Activated naive CD8-positive, alpha-beta T cell treated with anti-CD3 and anti-CD28 coated beads, Interleukin-2, amount 10 ng/mL, durations not matched to agents 7 days and 5 days (primary cell): ENCODE measurements at regions not wholly inside any gene's neighbourhood (a gene's known extent, or its start where the extent isn't known, plus 50 kb on each side); places are given as distances from the start of the nearest gene placed in this dataset.
"Not testable (repeated sequence)": the region's sequence is repeated elsewhere in the genome, so short reads cannot be mapped to it uniquely, and the experiment has no call there.

Experiments used
- ATAC-seq: fragments of 150-1000 bp; cut with Tn5 transposase; one replicate; pipeline ENCODE4 v1.10.0; 2021; ENCODE audit warnings: low read depth, moderate library complexity
- POLR2A ChIA-PET: fragments of 350-600 bp; sonication (Branson Sonifier 250); formaldehyde crosslinking; loops from one replicate; lab custom pipeline; 2021; ENCODE audit warnings: antibody characterized with exemption; lab: Charles Lee
- DNase-seq: peaks from one replicate; pipeline ENCODE4 v3.0.0; 2021
- H3K27ac Mint-ChIP-seq: one replicate; pipeline ENCODE4 v1.8.0; 2022; ENCODE audit warnings: mild to moderate bottlenecking, mixed read lengths
- H3K27me3 Mint-ChIP-seq: one replicate; pipeline ENCODE4 v1.8.0; 2022; ENCODE audit warnings: mild to moderate bottlenecking, moderate library complexity, mixed read lengths
- H3K36me3 Mint-ChIP-seq: one replicate; pipeline ENCODE4 v1.8.0; 2021; ENCODE audit warnings: mild to moderate bottlenecking, mixed read lengths
- H3K4me1 Mint-ChIP-seq: one replicate; pipeline ENCODE4 v1.8.0; 2021; ENCODE audit warnings: mixed read lengths
- H3K4me3 Mint-ChIP-seq: one replicate; pipeline ENCODE4 v1.8.0; 2022; ENCODE audit warnings: mild to moderate bottlenecking, moderate library complexity, mixed read lengths
- H3K9me3 Mint-ChIP-seq: one replicate; pipeline ENCODE4 v1.8.0; 2021; ENCODE audit warnings: mixed read lengths

DNA sequence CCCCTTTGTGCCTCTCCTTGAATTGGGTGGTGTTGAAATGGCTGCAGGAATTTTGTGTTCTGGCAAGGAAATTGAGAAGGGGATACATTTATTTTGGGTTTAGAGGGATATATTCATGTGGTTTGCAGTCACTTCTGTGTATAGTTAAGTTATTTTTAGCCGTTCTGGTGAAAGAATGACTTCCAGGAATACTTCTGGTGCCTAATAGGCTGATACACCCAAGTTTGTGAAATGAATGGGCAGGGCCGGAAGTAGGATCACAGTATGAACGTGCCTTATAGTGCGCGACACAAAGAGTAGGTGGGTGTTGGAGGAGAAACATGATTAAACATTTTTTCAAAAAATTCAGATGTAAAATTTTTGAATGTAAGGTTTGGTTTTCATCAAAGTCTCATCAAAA, 168.6 kb upstream of the ATP5MC3 start:
- DNase-seq (no peak), ATAC-seq (no peak)
- no peak overlapping the region for H3K27ac Mint-ChIP-seq
- H3K36me3 Mint-ChIP-seq: no peaks in the 10 kb centered on the region
- H3K4me1 Mint-ChIP-seq: no peaks in the 10 kb centered on the region
- POLR2A ChIA-PET: no interaction called here
- peaks cover 14% of the 10 kb centered on the region for H3K27me3 Mint-ChIP-seq
- H3K4me3 Mint-ChIP-seq: no peak overlapping the region
- no peaks in the 10 kb centered on the region for H3K9me3 Mint-ChIP-seq

DNA sequence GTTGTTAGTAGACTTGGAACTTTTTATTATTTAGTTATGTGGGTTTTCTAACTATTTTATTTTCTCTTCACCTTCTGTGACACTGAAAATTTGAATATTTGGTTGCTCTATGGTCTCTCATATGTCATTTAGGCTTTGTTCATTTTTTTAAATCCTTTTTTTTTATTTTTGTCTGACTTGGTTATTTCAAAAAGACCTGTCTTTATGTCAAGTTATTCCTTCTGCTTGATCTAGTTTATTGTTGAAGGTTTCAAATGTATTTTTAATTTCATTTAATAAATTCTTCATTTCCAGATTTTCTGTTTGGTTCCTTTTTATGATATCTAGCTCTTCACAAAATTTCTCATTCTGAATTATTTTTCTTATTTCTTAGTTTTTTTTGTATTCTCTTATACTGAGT, 160.6 kb upstream of the ATP5MC3 start:
- Mint-ChIP-seq H3K27ac (no peak overlapping the region), H3K36me3 (no peaks in the 10 kb centered on the region), H3K27me3 (peaks cover 5% of the 10 kb centered on the region), H3K4me1 (no peaks in the 10 kb centered on the region), H3K4me3 (no peak overlapping the region), H3K9me3 (peaks cover 17% of the 10 kb centered on the region)
- ATAC-seq (no peak), DNase-seq (no peak)
- POLR2A ChIA-PET: no interaction called here

DNA sequence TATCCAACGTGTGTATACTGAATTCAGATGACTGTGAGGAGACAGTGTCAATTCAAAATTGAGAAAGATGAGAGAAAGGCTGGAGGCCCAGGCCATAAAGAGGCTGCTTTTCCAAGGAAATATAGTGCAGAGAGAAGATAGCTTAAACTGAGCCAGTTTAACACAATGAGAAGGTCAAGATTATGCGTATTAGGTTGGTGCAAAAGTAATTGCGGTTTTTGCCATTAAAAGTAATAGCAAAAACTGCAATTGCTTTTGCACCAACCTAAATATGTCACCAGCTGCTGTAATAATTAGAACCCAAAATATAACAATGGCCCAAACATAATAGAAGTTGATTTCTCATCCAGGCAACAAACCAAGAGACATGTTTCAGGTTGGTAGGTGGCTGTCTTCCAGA, 148.7 kb upstream of the ATP5MC3 start:
- H3K27ac Mint-ChIP-seq: no peak overlapping the region
- H3K4me1 Mint-ChIP-seq: peaks cover 2% of the 10 kb centered on the region
- peaks cover 8% of the 10 kb centered on the region for H3K9me3 Mint-ChIP-seq
- H3K36me3 Mint-ChIP-seq: no peaks in the 10 kb centered on the region
- POLR2A ChIA-PET: no interaction called here
- peaks cover 3% of the 10 kb centered on the region for H3K27me3 Mint-ChIP-seq
- no peak overlapping the region for H3K4me3 Mint-ChIP-seq
- ATAC-seq (no peak), DNase-seq (no peak)

DNA sequence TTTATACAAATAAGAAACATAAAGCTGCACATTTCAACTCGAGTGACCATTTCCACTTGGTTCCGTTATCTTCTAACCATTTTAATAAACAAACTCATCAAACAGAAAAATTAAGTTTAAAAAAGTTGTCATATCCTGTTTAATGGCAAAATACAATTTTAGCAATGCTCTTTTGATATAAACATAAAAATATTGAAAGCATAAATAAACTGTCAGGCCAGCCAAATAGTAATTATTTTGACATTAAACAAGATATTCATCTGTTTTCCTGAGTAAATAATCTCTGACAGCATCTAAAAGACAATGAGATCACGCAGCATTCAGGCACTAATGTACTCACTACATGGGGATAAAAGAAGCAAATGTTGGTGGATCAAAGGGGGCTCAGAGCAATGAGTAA, 145.3 kb upstream of the ATP5MC3 start:
- POLR2A ChIA-PET: no interaction called here
- Mint-ChIP-seq H3K4me1 (peaks cover 5% of the 10 kb centered on the region), H3K4me3 (no peak overlapping the region)

DNA sequence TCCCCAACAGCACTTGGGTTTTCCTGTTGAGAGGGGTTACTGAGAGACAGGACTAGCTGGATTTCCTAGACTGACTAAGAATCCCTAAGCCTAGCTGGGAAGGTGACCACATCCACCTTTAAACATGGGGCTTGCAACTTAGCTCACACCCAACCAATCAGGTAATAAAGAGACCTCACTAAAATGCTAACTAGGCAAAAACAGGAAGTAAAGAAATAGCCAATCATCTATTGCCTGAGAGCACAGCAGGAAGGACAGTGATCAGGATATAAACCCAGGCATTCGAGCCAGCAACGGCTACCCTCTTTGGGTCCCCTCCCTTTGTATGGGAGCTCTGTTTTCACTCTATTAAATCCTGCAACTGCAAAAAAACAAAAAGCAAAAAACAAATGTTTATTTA, 144.7 kb upstream of the ATP5MC3 start:
- POLR2A ChIA-PET: not testable (repeated sequence)

More for the DNA sequence above, 145.3 kb upstream of the ATP5MC3 start:
- Mint-ChIP-seq H3K36me3 (no peaks in the 10 kb centered on the region), H3K27ac (no peak overlapping the region), H3K9me3 (peaks cover 12% of the 10 kb centered on the region), H3K27me3 (peaks cover 2% of the 10 kb centered on the region)
- DNase-seq (no peak), ATAC-seq (no peak)

DNA sequence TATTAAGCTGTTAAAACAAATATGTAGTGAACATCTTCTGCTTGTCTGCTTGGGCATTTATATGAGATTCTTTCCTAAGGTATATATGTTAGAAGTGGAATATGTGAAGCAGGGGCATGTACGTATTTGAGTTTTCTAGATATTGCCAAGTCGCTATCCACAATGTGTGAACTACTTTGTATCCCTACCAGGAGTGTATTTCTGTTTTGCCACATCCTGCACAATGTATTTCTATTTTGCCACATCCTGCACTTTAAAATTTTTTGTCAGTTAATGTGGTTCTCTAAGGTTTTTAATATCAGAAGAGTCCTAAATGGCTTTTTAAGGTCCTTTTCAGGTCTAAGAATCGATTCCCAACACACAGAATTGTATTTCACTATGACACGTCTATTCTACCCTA, 141.7 kb upstream of the ATP5MC3 start:
- H3K4me1 Mint-ChIP-seq: peaks cover 3% of the 10 kb centered on the region
- ATAC-seq (no peak), DNase-seq (no peak)
- peaks cover 7% of the 10 kb centered on the region for H3K27me3 Mint-ChIP-seq
- H3K27ac Mint-ChIP-seq: no peak overlapping the region
- no peaks in the 10 kb centered on the region for H3K36me3 Mint-ChIP-seq
- H3K9me3 Mint-ChIP-seq: peaks cover 12% of the 10 kb centered on the region
- H3K4me3 Mint-ChIP-seq: no peak overlapping the region
- POLR2A ChIA-PET: no interaction called here

More for the DNA sequence above, 144.7 kb upstream of the ATP5MC3 start:
- H3K27ac Mint-ChIP-seq, H3K27me3 Mint-ChIP-seq, H3K4me3 Mint-ChIP-seq, DNase-seq, ATAC-seq, H3K36me3 Mint-ChIP-seq, H3K4me1 Mint-ChIP-seq: not testable (repeated sequence)
- peaks cover 12% of the 10 kb centered on the region for H3K9me3 Mint-ChIP-seq

DNA sequence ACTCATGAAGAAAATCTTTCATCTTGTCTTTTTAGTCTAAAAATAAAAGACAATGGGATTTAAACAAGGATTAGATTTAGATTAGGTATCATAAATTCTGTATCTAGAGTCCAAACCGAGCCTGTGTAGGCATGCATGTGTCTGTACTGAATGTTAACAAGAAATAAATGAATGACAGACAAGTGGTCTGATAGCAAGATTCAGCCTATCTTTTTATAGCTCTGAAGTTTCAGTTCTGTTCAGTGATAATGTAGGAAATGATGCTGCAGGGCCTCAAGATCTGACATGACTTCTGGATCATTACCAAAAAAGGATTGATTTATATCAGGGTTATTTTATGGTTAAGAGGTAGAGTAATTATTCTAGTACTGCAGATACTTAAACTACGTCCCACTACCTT, 137.0 kb upstream of the ATP5MC3 start:
- peaks cover 2% of the 10 kb centered on the region for H3K9me3 Mint-ChIP-seq
- no peak overlapping the region for H3K4me3 Mint-ChIP-seq
- DNase-seq (no peak), ATAC-seq (no peak)
- POLR2A ChIA-PET: no interaction called here
- H3K4me1 Mint-ChIP-seq: peaks cover 3% of the 10 kb centered on the region
- H3K27ac Mint-ChIP-seq: no peak overlapping the region
- H3K27me3 Mint-ChIP-seq: peaks cover 13% of the 10 kb centered on the region
- H3K36me3 Mint-ChIP-seq: no peaks in the 10 kb centered on the region

DNA sequence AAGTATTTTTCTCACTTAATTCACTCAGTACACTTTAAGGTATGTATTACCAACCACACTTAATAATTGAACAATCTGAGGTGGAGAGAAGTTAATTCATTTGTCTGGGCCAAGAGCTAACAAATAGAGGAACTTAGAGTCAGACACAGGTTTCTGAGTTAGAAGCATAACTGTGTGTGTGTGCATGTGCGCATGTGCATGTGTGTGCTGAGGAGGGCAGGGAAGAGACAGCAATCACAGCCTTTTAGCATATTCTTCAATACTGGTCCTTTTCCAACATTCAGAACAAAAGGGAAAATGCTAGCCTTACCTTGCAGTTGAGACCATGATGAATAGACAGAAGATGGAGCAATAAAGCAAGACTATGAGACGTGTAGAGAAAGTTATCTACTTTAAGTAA, 136.2 kb upstream of the ATP5MC3 start:
- H3K4me1 Mint-ChIP-seq: no peaks in the 10 kb centered on the region
- ATAC-seq: no peak
- POLR2A ChIA-PET: no interaction called here
- peaks cover 18% of the 10 kb centered on the region for H3K27me3 Mint-ChIP-seq
- no peaks in the 10 kb centered on the region for H3K36me3 Mint-ChIP-seq
- no peaks in the 10 kb centered on the region for H3K9me3 Mint-ChIP-seq
- no peak overlapping the region for H3K4me3 Mint-ChIP-seq
- no peak overlapping the region for H3K27ac Mint-ChIP-seq
- no peak for DNase-seq

DNA sequence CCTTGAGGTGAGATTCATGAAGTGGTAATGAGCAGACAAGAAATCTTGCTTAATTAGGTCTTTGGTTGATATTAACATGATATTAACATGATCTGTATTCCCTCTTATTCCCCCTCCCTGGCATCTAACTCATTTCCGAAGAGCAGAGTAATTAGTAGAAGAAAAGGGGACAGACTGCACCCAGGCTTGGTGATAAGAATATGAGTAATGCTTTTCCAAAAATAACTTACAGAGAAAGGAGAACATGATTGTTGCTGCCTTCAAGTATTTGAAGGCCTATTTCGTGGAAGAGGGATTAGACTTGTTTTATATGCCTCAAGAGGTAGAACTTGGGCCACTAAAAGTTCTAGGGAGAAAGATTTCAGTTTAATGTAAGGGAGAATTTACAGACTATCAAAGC, 130.6 kb upstream of the ATP5MC3 start:
- ATAC-seq: no peak
- H3K36me3 Mint-ChIP-seq: no peaks in the 10 kb centered on the region
- DNase-seq: no peak
- no peaks in the 10 kb centered on the region for H3K4me1 Mint-ChIP-seq
- POLR2A ChIA-PET: no interaction called here
- no peaks in the 10 kb centered on the region for H3K9me3 Mint-ChIP-seq
- H3K4me3 Mint-ChIP-seq: no peak overlapping the region
- H3K27ac Mint-ChIP-seq: no peak overlapping the region
- peaks cover 33% of the 10 kb centered on the region for H3K27me3 Mint-ChIP-seq

DNA sequence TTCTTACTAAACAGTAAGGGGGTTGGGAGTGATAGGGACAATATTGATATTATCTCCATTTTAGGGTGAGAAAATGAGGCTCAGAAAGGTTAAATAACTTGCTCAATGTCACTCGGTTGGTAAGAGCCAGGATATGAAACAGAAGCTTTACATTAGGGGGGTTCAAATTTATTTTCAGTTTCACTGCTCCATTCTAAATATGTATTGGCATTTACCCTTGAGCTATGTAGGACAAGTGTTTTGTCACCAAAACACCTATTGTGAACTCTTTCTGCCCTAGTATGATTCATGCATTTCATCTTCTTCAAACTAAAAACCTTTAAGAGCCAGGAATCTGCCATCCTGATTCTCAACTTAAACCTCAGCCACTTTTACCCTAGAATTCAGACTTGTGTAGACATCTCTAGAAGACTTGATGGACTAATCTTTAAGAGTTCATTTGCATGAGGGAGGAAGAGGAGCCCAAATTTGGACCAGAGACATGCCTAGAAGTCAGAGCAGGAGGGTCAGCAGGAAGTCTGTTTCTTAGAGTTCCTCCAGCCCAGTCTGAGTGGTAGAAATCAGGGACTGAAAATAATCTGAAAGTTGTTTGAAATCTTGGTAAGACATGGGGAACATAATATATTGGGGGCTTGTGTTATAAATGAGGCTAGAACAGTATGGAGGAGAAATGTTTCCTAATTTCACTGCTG, 129.4 kb upstream of the ATP5MC3 start:
- ATAC-seq: no peak
- Mint-ChIP-seq H3K27me3 (peaks cover 38% of the 10 kb centered on the region), H3K4me3 (no peak overlapping the region), H3K9me3 (no peaks in the 10 kb centered on the region), H3K27ac (no peak overlapping the region), H3K4me1 (no peaks in the 10 kb centered on the region), H3K36me3 (no peaks in the 10 kb centered on the region)
- no peak for DNase-seq
- POLR2A ChIA-PET: no interaction called here

DNA sequence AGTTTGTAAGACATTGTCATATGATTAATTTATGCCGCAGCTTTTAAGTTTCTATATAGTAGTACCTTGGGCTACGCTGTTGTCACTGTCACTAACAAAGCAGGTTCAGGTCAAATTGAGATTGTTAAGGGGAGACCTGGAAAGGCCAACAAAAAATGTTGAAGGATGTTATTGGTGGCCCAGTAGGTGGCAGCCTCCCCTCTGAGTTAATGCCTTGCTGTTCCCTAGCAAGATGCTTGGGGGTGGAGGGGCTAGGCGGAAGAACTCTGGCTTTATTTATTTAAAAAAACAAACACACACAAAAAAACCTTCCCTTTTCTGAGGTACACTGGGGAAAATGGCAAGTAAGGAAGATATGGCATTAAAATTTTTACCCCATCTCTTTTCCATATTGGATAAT, 128.3 kb upstream of the ATP5MC3 start:
- Mint-ChIP-seq H3K4me3 (no peak overlapping the region), H3K27me3 (peaks cover 40% of the 10 kb centered on the region), H3K4me1 (no peaks in the 10 kb centered on the region), H3K27ac (no peak overlapping the region), H3K9me3 (no peaks in the 10 kb centered on the region), H3K36me3 (no peaks in the 10 kb centered on the region)
- no peak for ATAC-seq
- POLR2A ChIA-PET: no interaction called here
- DNase-seq: no peak

DNA sequence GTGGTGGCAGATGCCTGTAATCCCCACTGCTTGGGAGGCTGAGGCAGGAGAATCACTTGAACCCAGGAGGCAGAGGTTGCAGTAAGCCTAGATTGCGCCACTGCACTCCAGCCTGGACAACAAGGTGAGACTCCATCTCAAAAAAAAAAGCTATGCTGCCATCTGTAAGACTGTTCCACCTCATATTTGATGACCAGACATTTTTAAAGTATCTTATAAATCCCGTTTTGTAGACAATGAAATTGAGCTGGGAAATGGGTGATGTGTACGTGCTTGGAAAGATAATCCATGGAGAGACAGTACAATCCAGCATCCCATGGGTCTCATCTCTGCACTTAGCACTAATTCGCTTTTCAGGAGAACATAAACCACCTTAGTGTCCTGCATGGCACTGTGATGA, 126.5 kb upstream of the ATP5MC3 start:
- Mint-ChIP-seq H3K4me3 (no peak overlapping the region), H3K36me3 (no peaks in the 10 kb centered on the region), H3K27ac (no peak overlapping the region), H3K27me3 (peaks cover 37% of the 10 kb centered on the region), H3K4me1 (no peaks in the 10 kb centered on the region), H3K9me3 (no peaks in the 10 kb centered on the region)
- DNase-seq: no peak
- ATAC-seq: no peak
- POLR2A ChIA-PET: interaction anchor here (0.6 kb wide), 1 partner anchor 152 kb away, joined by 3 read pairs; no protein-coding TSS in a partner anchor

DNA sequence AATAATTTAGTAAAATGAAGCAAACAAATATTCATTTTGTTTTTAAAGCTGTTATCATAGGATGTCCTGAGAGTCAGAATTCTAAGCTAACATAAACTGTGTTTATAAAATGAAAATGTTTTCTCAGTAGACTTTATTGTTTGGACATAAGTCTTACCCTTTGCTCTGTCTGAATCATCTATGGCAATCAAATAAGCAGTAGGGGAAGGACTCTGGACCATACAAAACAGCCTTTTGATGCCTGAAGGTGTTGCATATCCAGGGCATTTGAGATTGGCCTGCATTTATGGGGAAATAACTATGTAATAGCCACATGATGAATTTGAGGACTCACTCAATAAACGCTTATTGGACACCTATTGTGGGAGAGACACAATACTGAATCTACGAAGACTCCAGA, 123.0 kb upstream of the ATP5MC3 start:
- no peak for DNase-seq
- Mint-ChIP-seq H3K27ac (no peak overlapping the region), H3K36me3 (no peaks in the 10 kb centered on the region), H3K4me3 (no peak overlapping the region), H3K4me1 (no peaks in the 10 kb centered on the region), H3K27me3 (peaks cover 36% of the 10 kb centered on the region), H3K9me3 (no peaks in the 10 kb centered on the region)
- POLR2A ChIA-PET: no interaction called here
- no peak for ATAC-seq

DNA sequence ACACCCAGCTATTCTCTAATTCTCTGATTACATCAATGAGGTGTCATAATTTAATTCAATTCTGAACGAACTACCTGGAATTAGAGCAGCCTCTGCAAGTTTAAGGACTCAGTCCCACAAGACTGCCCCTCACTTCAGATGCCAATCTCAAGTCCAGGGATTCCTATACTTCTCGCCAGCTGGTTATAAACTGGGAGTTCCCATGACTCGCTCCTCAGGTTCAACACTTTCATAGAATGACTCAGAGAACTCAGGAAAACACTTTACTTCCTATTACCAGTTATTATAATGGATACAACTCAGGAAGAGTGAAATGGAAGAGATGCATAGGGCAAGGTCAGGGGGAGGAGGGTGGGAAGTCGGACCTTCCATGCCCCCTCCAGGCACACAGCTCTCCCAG, 112.3 kb upstream of the ATP5MC3 start:
- Mint-ChIP-seq H3K36me3 (no peaks in the 10 kb centered on the region), H3K27me3 (peaks cover 18% of the 10 kb centered on the region), H3K27ac (no peak overlapping the region), H3K4me3 (no peak overlapping the region), H3K9me3 (no peaks in the 10 kb centered on the region), H3K4me1 (no peaks in the 10 kb centered on the region)
- POLR2A ChIA-PET: no interaction called here
- ATAC-seq (no peak), DNase-seq (no peak)
